ENCODE measurements at regions not wholly inside any gene's neighbourhood (a gene's known extent, or its start where the extent isn't known, plus 50 kb on each side); places are given as distances from the start of the nearest gene placed in this dataset.

DNA sequence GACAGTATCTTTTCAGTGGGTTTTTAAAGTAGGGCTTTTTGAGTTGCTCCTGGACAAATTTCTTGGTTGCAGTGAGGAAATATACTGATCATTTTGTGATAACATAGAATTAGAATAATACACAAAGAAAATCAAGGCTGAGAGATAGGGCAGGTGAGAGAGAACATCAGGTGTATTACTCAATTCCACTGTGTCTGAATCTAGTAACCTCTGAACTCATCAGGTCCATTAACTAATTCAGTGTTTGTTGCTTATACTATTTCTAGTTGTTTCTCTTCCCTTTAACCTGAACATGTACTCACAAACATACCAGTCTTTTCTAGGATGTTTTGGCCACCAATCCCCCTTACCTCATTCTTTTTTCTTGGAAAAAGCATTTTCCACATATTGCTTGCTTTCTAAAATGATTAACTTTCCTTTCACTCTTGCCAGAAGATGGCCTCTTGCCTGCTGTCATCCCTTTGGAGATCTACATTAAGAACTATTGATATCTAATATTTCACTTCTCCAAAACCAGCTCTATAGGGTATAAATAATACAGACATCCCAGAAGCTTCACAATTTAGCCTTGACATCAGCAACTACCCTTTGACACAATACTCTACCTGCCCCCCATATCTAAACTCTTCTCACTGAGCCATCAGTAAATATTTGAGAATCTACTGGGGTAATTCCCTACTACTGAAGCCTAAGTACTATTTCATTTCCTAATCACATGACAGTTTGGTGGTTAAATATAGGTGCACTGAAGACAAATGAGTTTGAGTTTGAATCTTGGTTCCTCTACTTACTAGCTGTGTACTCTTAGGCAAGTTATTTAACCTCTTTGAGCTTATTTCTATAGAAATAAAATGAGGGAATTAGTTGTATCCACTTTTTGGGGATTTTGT is 470.8 kb upstream of the IGFBP7 start (continued):
- TF ChIP-seq, protein P1, sequence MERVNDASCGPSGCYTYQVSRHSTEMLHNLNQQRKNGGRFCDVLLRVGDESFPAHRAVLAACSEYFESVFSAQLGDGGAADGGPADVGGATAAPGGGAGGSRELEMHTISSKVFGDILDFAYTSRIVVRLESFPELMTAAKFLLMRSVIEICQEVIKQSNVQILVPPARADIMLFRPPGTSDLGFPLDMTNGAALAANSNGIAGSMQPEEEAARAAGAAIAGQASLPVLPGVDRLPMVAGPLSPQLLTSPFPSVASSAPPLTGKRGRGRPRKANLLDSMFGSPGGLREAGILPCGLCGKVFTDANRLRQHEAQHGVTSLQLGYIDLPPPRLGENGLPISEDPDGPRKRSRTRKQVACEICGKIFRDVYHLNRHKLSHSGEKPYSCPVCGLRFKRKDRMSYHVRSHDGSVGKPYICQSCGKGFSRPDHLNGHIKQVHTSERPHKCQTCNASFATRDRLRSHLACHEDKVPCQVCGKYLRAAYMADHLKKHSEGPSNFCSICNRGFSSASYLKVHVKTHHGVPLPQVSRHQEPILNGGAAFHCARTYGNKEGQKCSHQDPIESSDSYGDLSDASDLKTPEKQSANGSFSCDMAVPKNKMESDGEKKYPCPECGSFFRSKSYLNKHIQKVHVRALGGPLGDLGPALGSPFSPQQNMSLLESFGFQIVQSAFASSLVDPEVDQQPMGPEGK (tag by site-specific recombination; IDR thresholded peaks at IDR 0.05), result no peak
- TF ChIP-seq ZNF837 (tag by site-specific recombination; IDR thresholded peaks at IDR 0.05), result no peak
- TF ChIP-seq, protein P2, sequence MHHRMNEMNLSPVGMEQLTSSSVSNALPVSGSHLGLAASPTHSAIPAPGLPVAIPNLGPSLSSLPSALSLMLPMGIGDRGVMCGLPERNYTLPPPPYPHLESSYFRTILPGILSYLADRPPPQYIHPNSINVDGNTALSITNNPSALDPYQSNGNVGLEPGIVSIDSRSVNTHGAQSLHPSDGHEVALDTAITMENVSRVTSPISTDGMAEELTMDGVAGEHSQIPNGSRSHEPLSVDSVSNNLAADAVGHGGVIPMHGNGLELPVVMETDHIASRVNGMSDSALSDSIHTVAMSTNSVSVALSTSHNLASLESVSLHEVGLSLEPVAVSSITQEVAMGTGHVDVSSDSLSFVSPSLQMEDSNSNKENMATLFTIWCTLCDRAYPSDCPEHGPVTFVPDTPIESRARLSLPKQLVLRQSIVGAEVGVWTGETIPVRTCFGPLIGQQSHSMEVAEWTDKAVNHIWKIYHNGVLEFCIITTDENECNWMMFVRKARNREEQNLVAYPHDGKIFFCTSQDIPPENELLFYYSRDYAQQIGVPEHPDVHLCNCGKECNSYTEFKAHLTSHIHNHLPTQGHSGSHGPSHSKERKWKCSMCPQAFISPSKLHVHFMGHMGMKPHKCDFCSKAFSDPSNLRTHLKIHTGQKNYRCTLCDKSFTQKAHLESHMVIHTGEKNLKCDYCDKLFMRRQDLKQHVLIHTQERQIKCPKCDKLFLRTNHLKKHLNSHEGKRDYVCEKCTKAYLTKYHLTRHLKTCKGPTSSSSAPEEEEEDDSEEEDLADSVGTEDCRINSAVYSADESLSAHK (tag by site-specific recombination; IDR thresholded peaks at IDR 0.05), result no peak
- TF ChIP-seq, protein P3, sequence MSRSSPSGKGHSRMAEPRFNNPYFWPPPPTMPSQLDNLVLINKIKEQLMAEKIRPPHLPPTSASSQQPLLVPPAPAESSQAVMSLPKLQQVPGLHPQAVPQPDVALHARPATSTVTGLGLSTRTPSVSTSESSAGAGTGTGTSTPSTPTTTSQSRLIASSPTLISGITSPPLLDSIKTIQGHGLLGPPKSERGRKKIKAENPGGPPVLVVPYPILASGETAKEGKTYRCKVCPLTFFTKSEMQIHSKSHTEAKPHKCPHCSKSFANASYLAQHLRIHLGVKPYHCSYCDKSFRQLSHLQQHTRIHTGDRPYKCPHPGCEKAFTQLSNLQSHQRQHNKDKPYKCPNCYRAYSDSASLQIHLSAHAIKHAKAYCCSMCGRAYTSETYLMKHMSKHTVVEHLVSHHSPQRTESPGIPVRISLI (tag by site-specific recombination; IDR thresholded peaks at IDR 0.05), result no peak
- TF ChIP-seq, protein P4, sequence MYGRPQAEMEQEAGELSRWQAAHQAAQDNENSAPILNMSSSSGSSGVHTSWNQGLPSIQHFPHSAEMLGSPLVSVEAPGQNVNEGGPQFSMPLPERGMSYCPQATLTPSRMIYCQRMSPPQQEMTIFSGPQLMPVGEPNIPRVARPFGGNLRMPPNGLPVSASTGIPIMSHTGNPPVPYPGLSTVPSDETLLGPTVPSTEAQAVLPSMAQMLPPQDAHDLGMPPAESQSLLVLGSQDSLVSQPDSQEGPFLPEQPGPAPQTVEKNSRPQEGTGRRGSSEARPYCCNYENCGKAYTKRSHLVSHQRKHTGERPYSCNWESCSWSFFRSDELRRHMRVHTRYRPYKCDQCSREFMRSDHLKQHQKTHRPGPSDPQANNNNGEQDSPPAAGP (tag by site-specific recombination; IDR thresholded peaks at IDR 0.05), result no peak
- no peak for TF ChIP-seq ZNF521 (tag by site-specific recombination; IDR thresholded peaks at IDR 0.05)
- TF ChIP-seq ZNF146 (tag by site-specific recombination; IDR thresholded peaks at IDR 0.05), result no peak
- TF ChIP-seq HOXD13 (CRISPR knock-in tag; IDR thresholded peaks at IDR 0.05; ENCODE audit: borderline replicate concordance), result no peak
- TF ChIP-seq, protein P5, sequence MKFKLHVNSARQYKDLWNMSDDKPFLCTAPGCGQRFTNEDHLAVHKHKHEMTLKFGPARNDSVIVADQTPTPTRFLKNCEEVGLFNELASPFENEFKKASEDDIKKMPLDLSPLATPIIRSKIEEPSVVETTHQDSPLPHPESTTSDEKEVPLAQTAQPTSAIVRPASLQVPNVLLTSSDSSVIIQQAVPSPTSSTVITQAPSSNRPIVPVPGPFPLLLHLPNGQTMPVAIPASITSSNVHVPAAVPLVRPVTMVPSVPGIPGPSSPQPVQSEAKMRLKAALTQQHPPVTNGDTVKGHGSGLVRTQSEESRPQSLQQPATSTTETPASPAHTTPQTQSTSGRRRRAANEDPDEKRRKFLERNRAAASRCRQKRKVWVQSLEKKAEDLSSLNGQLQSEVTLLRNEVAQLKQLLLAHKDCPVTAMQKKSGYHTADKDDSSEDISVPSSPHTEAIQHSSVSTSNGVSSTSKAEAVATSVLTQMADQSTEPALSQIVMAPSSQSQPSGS (tag by site-specific recombination; IDR thresholded peaks at IDR 0.05; ENCODE audit: low read depth), result no peak
- TF ChIP-seq, protein P6, sequence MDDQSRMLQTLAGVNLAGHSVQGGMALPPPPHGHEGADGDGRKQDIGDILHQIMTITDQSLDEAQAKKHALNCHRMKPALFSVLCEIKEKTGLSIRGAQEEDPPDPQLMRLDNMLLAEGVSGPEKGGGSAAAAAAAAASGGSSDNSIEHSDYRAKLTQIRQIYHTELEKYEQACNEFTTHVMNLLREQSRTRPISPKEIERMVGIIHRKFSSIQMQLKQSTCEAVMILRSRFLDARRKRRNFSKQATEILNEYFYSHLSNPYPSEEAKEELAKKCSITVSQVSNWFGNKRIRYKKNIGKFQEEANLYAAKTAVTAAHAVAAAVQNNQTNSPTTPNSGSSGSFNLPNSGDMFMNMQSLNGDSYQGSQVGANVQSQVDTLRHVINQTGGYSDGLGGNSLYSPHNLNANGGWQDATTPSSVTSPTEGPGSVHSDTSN (CRISPR knock-in tag; IDR thresholded peaks at IDR 0.05), result no peak
- no peak for TF ChIP-seq ZNF335 (tag by site-specific recombination; conservative IDR thresholded peaks at IDR 0.05)
- TF ChIP-seq ZBTB21 (tag by site-specific recombination; IDR thresholded peaks at IDR 0.05), result no peak

DNA sequence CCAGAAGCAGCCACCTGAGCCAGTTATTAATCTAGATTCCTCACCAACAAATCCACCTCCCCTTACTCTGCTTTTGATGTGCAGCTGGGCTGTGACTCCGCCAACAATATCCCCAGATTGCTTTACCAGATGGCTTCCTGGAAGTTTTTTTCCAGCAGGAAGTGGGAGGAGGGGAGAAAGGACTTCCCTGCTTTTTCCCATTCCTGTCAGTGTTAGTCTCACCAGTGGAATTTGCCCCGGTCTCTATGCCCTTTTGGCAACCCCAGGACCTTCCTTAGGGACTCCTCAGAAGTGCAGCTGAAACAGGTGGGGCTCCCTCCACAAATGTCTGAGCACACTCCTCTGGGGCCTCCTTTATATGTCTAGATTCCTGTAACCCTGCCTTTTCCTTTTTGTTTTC is 465.2 kb upstream of the IGFBP7 start:
- Histone ChIP-seq H3K9me3 (ENCODE audit: control insufficient read depth, insufficient read depth, low read depth, low read length) (no peaks in the 10 kb centered on the region), H3K27ac (ENCODE audit: extremely low read depth, low read depth, low read length) (no peak overlapping the region), H3K4me3 (ENCODE audit: low read depth, low read length) (no peak overlapping the region), H3K4me1 (ENCODE audit: control insufficient read depth, insufficient read depth, low read length) (no peaks in the 10 kb centered on the region), H3K36me3 (ENCODE audit: control insufficient read depth in 2 of 2, insufficient read depth in 1 of 2, low read length in 2 of 2) (no peaks in the 10 kb centered on the region)
- TF ChIP-seq, protein P7, sequence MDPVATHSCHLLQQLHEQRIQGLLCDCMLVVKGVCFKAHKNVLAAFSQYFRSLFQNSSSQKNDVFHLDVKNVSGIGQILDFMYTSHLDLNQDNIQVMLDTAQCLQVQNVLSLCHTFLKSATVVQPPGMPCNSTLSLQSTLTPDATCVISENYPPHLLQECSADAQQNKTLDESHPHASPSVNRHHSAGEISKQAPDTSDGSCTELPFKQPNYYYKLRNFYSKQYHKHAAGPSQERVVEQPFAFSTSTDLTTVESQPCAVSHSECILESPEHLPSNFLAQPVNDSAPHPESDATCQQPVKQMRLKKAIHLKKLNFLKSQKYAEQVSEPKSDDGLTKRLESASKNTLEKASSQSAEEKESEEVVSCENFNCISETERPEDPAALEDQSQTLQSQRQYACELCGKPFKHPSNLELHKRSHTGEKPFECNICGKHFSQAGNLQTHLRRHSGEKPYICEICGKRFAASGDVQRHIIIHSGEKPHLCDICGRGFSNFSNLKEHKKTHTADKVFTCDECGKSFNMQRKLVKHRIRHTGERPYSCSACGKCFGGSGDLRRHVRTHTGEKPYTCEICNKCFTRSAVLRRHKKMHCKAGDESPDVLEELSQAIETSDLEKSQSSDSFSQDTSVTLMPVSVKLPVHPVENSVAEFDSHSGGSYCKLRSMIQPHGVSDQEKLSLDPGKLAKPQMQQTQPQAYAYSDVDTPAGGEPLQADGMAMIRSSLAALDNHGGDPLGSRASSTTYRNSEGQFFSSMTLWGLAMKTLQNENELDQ (tag by site-specific recombination; IDR thresholded peaks at IDR 0.05; ENCODE audit: low read depth), result no peak
- no peak for TF ChIP-seq ZBTB21 (tag by site-specific recombination; IDR thresholded peaks at IDR 0.05)
- TF ChIP-seq ZNF2 (tag by site-specific recombination; IDR thresholded peaks at IDR 0.05), result no peak
- no peak for TF ChIP-seq TCF7L2 (IDR thresholded peaks at IDR 0.05; ENCODE audit: borderline replicate concordance, low read depth, low read length)
- no peak for TF ChIP-seq KLF7 (tag by site-specific recombination; IDR thresholded peaks at IDR 0.05; ENCODE audit: borderline replicate concordance)
- no peak for TF ChIP-seq ZNF10 (tag by site-specific recombination; IDR thresholded peaks at IDR 0.05)
- POLR2A ChIA-PET, result no interaction called here
- CTCF ChIA-PET, result no interaction called here
